WERI-Rb-1 (cell line): ENCODE measurements at regions not wholly inside any gene's neighbourhood (a gene's known extent, or its start where the extent isn't known, plus 50 kb on each side); places are given as distances from the start of the nearest gene placed in this dataset.

Source experiments
- DNase-seq: peaks from one replicate; pipeline ENCODE4 v3.0.0-alpha.2; 2020
- H3K27ac ChIP-seq: fragments of 250-450 bp; sonication (Bioruptor Pico); 2 replicates; pipeline ENCODE4 v1.5.1; 2020; ENCODE audit warnings: mild to moderate bottlenecking, moderate library complexity
- H3K27me3 ChIP-seq: fragments of 250-450 bp; sonication (Bioruptor Pico); 2 replicates; pipeline ENCODE4 v1.5.1; 2021; ENCODE audit warnings: mild to moderate bottlenecking, low read depth, moderate library complexity; ENCODE audit not compliant: insufficient read depth, severe bottlenecking
- H3K36me3 ChIP-seq: fragments of 250-450 bp; sonication (Bioruptor Pico); 2 replicates; pipeline ENCODE4 v1.5.1; 2020; ENCODE audit warnings: mild to moderate bottlenecking, moderate library complexity
- H3K4me3 ChIP-seq: 2 replicates; pipeline ENCODE4 v1.5.1; 2011; ENCODE audit warnings: low read depth, mild to moderate bottlenecking, control low read depth, low read length
- H3K9me3 ChIP-seq: fragments of 250-450 bp; sonication (Bioruptor Pico); 2 replicates; pipeline ENCODE4 v1.5.1; 2021; ENCODE audit warnings: mild to moderate bottlenecking, moderate library complexity; ENCODE audit not compliant: severe bottlenecking
- CTCF ChIP-seq: IDR thresholded peaks from 2 replicates; pipeline ENCODE4 v1.5.1; 2011; ENCODE audit warnings: low read depth, mild to moderate bottlenecking, control low read depth, inconsistent platforms, low read length

- Histone ChIP-seq H3K27ac (no peak overlapping the region), H3K9me3 (no peaks in the 10 kb centered on the region), H3K36me3 (no peaks in the 10 kb centered on the region), H3K4me3 (no peak overlapping the region), H3K27me3 (no peaks in the 10 kb centered on the region)
- TF ChIP-seq CTCF: no peak
- DNase-seq: no peak
These were observed 63.1 kb upstream of the ARID2 start for GRCh38 chr12:45666396-45666795.

- no peak for TF ChIP-seq CTCF
- no peaks in the 10 kb centered on the region for H3K27me3 ChIP-seq
- no peak for DNase-seq
- no peaks in the 10 kb centered on the region for H3K36me3 ChIP-seq
- no peak overlapping the region for H3K27ac ChIP-seq
- no peak overlapping the region for H3K4me3 ChIP-seq
- no peaks in the 10 kb centered on the region for H3K9me3 ChIP-seq
These were observed 62.7 kb upstream of the ARID2 start for GRCh38 chr12:45666816-45667215.

GRCh38 chr12:45667761-45668160, 61.7 kb upstream of the ARID2 start:
- Histone ChIP-seq H3K9me3 (no peaks in the 10 kb centered on the region), H3K36me3 (no peaks in the 10 kb centered on the region), H3K27ac (no peak overlapping the region), H3K4me3 (no peak overlapping the region), H3K27me3 (no peaks in the 10 kb centered on the region)
- no peak for DNase-seq
- TF ChIP-seq CTCF: no peak

- DNase-seq: no peak
- Histone ChIP-seq H3K9me3 (no peaks in the 10 kb centered on the region), H3K27me3 (no peaks in the 10 kb centered on the region), H3K27ac (no peak overlapping the region), H3K36me3 (no peaks in the 10 kb centered on the region), H3K4me3 (no peak overlapping the region)
- no peak for TF ChIP-seq CTCF
These were observed 60.9 kb upstream of the ARID2 start for GRCh38 chr12:45668641-45669040.

- no peak for DNase-seq
- no peaks in the 10 kb centered on the region for H3K27me3 ChIP-seq
- no peaks in the 10 kb centered on the region for H3K9me3 ChIP-seq
- no peaks in the 10 kb centered on the region for H3K36me3 ChIP-seq
- H3K4me3 ChIP-seq: no peak overlapping the region
- no peak for TF ChIP-seq CTCF
- no peak overlapping the region for H3K27ac ChIP-seq
These were observed 60.4 kb upstream of the ARID2 start for GRCh38 chr12:45669093-45669492.

GRCh38 chr12:45669792-45670191, 59.7 kb upstream of the ARID2 start:
- DNase-seq: no peak
- TF ChIP-seq CTCF: no peak

More at GRCh38 chr12:45669792-45670191, 59.7 kb upstream of the ARID2 start:
- no peak overlapping the region for H3K4me3 ChIP-seq
- H3K9me3 ChIP-seq: no peaks in the 10 kb centered on the region
- no peak overlapping the region for H3K27ac ChIP-seq
- H3K36me3 ChIP-seq: no peaks in the 10 kb centered on the region
- H3K27me3 ChIP-seq: no peaks in the 10 kb centered on the region
